ENCODE measurements at regions not wholly inside any gene's neighbourhood (a gene's known extent, or its start where the extent isn't known, plus 50 kb on each side); places are given as distances from the start of the nearest gene placed in this dataset.

GRCh38 chr12:131372706-131373195, 338.1 kb upstream of the SFSWAP start:
- no peak overlapping the region for H2BK120ac ChIP-seq (ENCODE audit: low read depth, low read length)
- no peak overlapping the region for H3K18ac ChIP-seq (ENCODE audit: low read depth, low read length)
- POLR2A ChIA-PET (ENCODE audit: unreplicated experiment): no interaction called here
- H2AK9ac ChIP-seq (replicated peaks; ENCODE audit: low read depth, low read length, poor library complexity): no peak overlapping the region
- CTCF ChIA-PET: no interaction called here
- no peaks in the 10 kb centered on the region for H3K36me3 ChIP-seq (ENCODE audit: control insufficient read depth, insufficient read depth, low read length)
- no peak overlapping the region for H2BK15ac ChIP-seq (ENCODE audit: low read depth, low read length)
- H3K4ac ChIP-seq (ENCODE audit: low read depth, low read length): no peak overlapping the region
- H4K5ac ChIP-seq (ENCODE audit: low read depth, low read length): no peak overlapping the region
- no peak overlapping the region for H2BK5ac ChIP-seq (ENCODE audit: low read depth, low read length, poor library complexity, severe bottlenecking)
- H3K4me2 ChIP-seq (ENCODE audit: low read depth, low read length): no peak overlapping the region
- in situ Hi-C loops (cut with MboI; ENCODE audit: low sequenced_read_pairs) (no loop called here), dilution Hi-C loops (cut with HindIII; ENCODE audit: low sequenced_read_pairs, unreplicated experiment) (no loop called here), intact Hi-C loops (cut with micrococcal nuclease) (no loop called here)
- 17 to 100% methylated on average over 2 of the region's 2 CpGs for WGBS, 2 experiments (ENCODE audit: extremely low coverage in 2 of 2, insufficient read length in 1 of 2)
- no peak overlapping the region for H3K9ac ChIP-seq (ENCODE audit: low read depth, low read length)
- no peaks in the 10 kb centered on the region for H3K9me1 ChIP-seq (ENCODE audit: insufficient read depth, low read length)
- H4K20me1 ChIP-seq (ENCODE audit: insufficient read depth, low read length): no peaks in the 10 kb centered on the region
- H4K8ac ChIP-seq (ENCODE audit: low read depth in 2 of 2, low read length in 2 of 2): no peak overlapping the region
- no peaks in the 10 kb centered on the region for H3K4me1 ChIP-seq (ENCODE audit: control insufficient read depth, insufficient read depth, low read length)
- no peak overlapping the region for H2AFZ ChIP-seq (replicated peaks; ENCODE audit: low read length, poor library complexity)
- H3K9me3 ChIP-seq (ENCODE audit: control insufficient read depth, insufficient read depth, low read length): peaks cover 55% of the 10 kb centered on the region
- no peak overlapping the region for H3K27ac ChIP-seq (ENCODE audit: insufficient read depth, low read length)
- no peak overlapping the region for H3K23ac ChIP-seq (ENCODE audit: low read depth, low read length)
- no peak for ATAC-seq (ENCODE audit: low read depth)
- H2AK5ac ChIP-seq (ENCODE audit: low read depth, low read length): no peak overlapping the region
- no peak for DNase-seq
- no peaks in the 10 kb centered on the region for H3K27me3 ChIP-seq (ENCODE audit: control insufficient read depth, insufficient read depth, low read length)
- TF ChIP-seq BHLHE40 (IDR thresholded peaks at IDR 0.05; ENCODE audit: low read depth, low read length): no peak
- H3K4me3 ChIP-seq (ENCODE audit: insufficient read depth, low read depth, low read length): no peak overlapping the region
- no peak overlapping the region for H3K14ac ChIP-seq (replicated peaks; ENCODE audit: low read depth, low read length)
- no peak overlapping the region for H4K91ac ChIP-seq (ENCODE audit: insufficient read depth, low read depth, low read length)
- H2BK20ac ChIP-seq (ENCODE audit: low read depth, low read length): no peak overlapping the region
- no peaks in the 10 kb centered on the region for H3K79me1 ChIP-seq (ENCODE audit: low read depth in 1 of 2, low read length in 2 of 2)
- no TSS peak for BruUV-seq (replicated peaks)
- H3K56ac ChIP-seq (ENCODE audit: extremely low read depth, insufficient read depth, low read length): no peak overlapping the region

Measured in IMR-90 (cell line).